ENCODE measurements at regions not wholly inside any gene's neighbourhood (a gene's known extent, or its start where the extent isn't known, plus 50 kb on each side); places are given as distances from the start of the nearest gene placed in this dataset.

DNA sequence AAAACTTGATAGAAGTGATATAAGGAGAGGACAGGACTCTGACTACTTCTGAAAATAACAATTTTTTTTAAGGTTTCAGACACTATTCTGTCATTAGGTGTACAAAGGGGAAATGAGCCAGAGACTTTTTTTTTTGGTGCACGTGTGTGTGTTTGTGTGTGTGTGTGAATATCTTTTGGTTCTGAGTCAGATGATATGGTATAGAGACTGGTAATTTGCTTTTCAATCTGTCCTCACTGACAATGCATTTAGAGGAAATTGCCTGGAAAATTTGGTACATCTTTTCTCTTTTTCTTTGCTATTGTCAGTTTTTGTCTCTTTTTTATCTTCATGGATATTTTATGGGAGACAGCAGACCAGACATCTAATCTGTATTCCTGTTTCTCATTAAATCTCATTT lies 59.3 kb downstream of the DDIT4L start:
- no peak overlapping the region for H3K4me3 ChIP-seq (ENCODE audit: low read depth, low read length)
- TF ChIP-seq, protein P1, sequence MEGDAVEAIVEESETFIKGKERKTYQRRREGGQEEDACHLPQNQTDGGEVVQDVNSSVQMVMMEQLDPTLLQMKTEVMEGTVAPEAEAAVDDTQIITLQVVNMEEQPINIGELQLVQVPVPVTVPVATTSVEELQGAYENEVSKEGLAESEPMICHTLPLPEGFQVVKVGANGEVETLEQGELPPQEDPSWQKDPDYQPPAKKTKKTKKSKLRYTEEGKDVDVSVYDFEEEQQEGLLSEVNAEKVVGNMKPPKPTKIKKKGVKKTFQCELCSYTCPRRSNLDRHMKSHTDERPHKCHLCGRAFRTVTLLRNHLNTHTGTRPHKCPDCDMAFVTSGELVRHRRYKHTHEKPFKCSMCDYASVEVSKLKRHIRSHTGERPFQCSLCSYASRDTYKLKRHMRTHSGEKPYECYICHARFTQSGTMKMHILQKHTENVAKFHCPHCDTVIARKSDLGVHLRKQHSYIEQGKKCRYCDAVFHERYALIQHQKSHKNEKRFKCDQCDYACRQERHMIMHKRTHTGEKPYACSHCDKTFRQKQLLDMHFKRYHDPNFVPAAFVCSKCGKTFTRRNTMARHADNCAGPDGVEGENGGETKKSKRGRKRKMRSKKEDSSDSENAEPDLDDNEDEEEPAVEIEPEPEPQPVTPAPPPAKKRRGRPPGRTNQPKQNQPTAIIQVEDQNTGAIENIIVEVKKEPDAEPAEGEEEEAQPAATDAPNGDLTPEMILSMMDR (conservative IDR thresholded peaks at IDR 0.05; ENCODE audit: low read depth, low read length) = no peak
- no peak for DNase-seq (ENCODE audit: low read depth)

DNA sequence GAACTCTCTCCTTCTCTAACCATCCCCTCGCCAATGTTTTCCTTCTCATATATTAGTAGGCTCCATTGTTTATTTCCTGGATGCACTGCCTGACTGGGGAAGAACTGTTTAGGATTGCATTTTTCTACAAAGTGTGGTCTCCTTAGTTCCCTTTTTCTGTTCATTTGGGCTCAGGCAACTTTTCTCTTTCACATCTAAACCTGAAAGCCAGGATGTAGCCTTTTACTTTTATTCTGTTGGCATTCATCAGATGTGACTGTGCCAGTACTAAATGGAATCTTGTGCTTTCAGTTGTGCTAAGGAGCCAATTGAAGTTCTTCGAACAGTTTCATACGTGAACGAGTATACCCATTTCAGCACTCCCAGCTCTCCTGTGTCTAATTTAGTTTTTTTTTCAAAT lies 59.8 kb downstream of the DDIT4L start:
- H3K4me3 ChIP-seq (ENCODE audit: low read depth, low read length) = no peak overlapping the region
- no peak for DNase-seq (ENCODE audit: low read depth)
- TF ChIP-seq, protein P1 (conservative IDR thresholded peaks at IDR 0.05; ENCODE audit: low read depth, low read length) = no peak

DNA sequence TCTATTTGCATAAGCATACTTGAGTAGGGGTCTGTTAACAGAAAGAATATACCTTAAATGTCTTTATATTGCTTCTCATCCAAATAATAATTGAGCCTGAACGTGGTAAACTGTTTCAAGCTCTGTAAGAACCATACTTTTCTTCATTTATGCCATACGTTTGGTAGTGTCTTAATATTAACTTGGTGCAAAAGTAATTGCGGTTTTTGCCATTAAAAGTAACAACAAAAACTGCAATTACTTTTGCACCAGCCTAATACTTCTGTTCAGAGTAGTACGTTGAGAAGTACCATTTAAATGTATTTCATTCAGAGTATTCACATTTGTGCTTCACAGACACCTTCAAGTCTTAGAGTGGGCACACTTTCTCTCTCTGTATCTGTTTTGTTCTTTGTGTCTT lies 60.5 kb downstream of the DDIT4L start:
- H3K4me3 ChIP-seq (ENCODE audit: low read depth, low read length) = no peak overlapping the region
- TF ChIP-seq, protein P1 (conservative IDR thresholded peaks at IDR 0.05; ENCODE audit: low read depth, low read length) = no peak
- DNase-seq (ENCODE audit: low read depth) = no peak

DNA sequence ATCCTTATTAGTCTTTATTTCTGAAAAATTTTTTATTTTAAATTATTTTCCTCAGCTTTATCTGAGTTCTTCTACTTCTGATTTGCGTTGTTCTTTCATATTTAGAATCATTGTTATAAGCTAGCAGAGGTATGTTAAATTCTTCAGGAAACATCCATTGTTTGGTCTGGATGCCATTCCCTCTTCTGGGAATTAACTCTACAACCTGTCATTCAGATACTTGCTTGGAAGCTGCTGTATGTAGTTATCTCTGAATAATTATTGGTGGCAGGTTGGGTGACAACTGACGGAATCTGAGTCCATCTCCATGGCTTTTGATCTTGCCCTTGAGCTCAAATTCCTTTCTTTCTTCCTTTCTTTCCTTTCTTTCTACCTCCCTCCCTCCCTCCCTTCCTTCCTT lies 61.9 kb downstream of the DDIT4L start:
- no peak overlapping the region for H3K4me3 ChIP-seq (ENCODE audit: low read depth, low read length)
- TF ChIP-seq, protein P1 (conservative IDR thresholded peaks at IDR 0.05; ENCODE audit: low read depth, low read length) = no peak
- no peak for DNase-seq (ENCODE audit: low read depth)

DNA sequence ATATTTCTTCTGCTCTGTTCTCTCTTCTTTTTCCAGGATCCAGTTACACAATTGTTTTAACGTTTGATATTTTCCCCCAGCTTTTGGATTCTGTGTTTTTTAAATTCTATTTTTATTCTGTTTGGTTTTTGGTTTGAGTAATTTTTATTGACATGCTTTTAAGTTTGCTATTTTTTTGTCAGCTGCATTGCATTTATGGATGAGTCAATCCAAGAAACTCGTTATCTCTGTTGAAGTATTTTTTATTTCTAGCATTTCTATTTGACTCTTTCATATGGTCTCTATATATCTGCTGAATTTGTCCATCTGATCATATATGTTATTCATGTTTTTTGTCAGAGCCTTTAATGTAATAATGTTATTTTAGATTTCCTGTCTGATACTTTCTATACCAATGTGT lies 65.6 kb downstream of the DDIT4L start:
- TF ChIP-seq, protein P1 (conservative IDR thresholded peaks at IDR 0.05; ENCODE audit: low read depth, low read length) = no peak
- DNase-seq (ENCODE audit: low read depth) = no peak
- H3K4me3 ChIP-seq (ENCODE audit: low read depth, low read length) = no peak overlapping the region

DNA sequence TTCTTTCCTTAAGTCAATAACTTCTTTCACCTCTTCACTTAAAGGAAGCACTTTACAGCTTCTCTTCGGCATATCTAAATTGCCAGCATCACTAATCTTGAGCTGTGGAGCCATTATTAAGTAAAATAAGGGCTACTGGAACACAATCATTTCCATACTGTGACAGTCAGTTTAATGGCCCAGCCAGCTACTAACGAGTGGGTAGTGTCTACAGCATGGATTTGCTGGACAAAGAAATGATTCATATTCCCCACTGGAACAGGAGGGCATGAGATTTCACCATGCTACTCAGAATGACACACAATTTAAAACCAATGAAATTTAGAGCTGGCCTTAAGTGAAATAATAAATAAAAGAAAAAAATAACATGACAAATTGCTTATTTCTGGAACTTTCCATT lies 72.1 kb downstream of the DDIT4L start:
- DNase-seq (ENCODE audit: low read depth) = no peak
- H3K4me3 ChIP-seq (ENCODE audit: low read depth, low read length) = no peak overlapping the region
- TF ChIP-seq, protein P1 (conservative IDR thresholded peaks at IDR 0.05; ENCODE audit: low read depth, low read length) = no peak

DNA sequence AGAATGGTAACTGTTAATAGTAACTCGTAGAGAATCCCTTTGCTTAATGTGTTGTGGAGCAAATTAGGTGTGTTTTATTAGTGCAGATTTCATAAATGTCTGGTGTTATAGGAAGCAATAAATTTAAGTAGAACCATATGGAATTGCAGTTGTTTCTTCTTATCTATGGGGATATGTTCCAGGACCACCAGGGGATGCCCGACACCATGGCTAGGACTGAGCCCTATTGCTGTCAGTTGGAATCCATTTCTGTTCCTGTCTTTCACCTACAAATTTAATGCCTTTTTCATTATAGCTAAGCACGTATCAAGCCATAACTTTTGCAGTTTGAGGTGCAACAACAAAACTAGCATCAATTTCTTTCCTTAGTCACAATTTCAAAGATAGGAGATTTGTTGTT lies 72.5 kb downstream of the DDIT4L start:
- no peak overlapping the region for H3K4me3 ChIP-seq (ENCODE audit: low read depth, low read length)
- DNase-seq (ENCODE audit: low read depth) = no peak
- TF ChIP-seq, protein P1 (conservative IDR thresholded peaks at IDR 0.05; ENCODE audit: low read depth, low read length) = no peak

Measured in epithelial cell of proximal tubule (primary cell).